Panc1 (cell line): ENCODE measurements at regions not wholly inside any gene's neighbourhood (a gene's known extent, or its start where the extent isn't known, plus 50 kb on each side); places are given as distances from the start of the nearest gene placed in this dataset.

Experiments used
- ATAC-seq: fragments of 200-7000 bp; cut with Tn5 transposase; 2 replicates; pipeline ENCODE4 v1.9.1; 2020; ENCODE audit warnings: mild to moderate bottlenecking, moderate library complexity
- BruUV-seq: library from RNA; stranded (reverse); fragments of 400-500 nt; replicated peaks from 2 replicates; lab custom pipeline; 2021; lab: Mats Ljungman, UMichigan
- CTCF ChIA-PET: fragments of 300-600 bp; sonication (Branson Sonifier 250); formaldehyde crosslinking; loops from one replicate; lab custom pipeline; 2022; ENCODE audit warnings: antibody characterized with exemption; lab: Charles Lee
- POLR2A ChIA-PET: fragments of 300-600 bp; sonication (Branson Sonifier 250); formaldehyde crosslinking; loops from one replicate; lab custom pipeline; 2022; ENCODE audit warnings: antibody characterized with exemption; lab: Charles Lee
- DNase-seq: peaks from one replicate; pipeline ENCODE4 v3.0.0-alpha.2; 2010; ENCODE audit warnings: low read depth, low spot score
- H3K27ac ChIP-seq: 2 replicates; pipeline ENCODE4 v1.5.1; 2011; ENCODE audit warnings: mild to moderate bottlenecking, low read length, inconsistent platforms
- H3K27me3 ChIP-seq: fragments of 200-500 bp; sonication (Bioruptor generic); 2 replicates; pipeline ENCODE4 v1.6.0; 2014; ENCODE audit warnings: low read length, inconsistent platforms; ENCODE audit not compliant: control insufficient read depth, insufficient read depth
- H3K36me3 ChIP-seq: fragments of 200-500 bp; sonication (Bioruptor generic); 2 replicates; pipeline ENCODE4 v1.5.1; 2014; ENCODE audit warnings: inconsistent platforms, mild to moderate bottlenecking, low read length, moderate library complexity; ENCODE audit not compliant: control insufficient read depth, insufficient read depth
- H3K4me1 ChIP-seq: 2 replicates; pipeline ENCODE4 v1.5.1; 2011; ENCODE audit warnings: inconsistent platforms, mild to moderate bottlenecking, low read length, moderate library complexity; ENCODE audit not compliant: control insufficient read depth, insufficient read depth
- H3K4me3 ChIP-seq, 2 experiments: 2 replicates each; pipeline ENCODE4 v1.5.1; 2011 to 2012; ENCODE audit warnings: low read depth in 2 of 2, low read length in 2 of 2, mild to moderate bottlenecking in 2 of 2, inconsistent platforms in 1 of 2, moderate library complexity in 1 of 2
- H3K9me3 ChIP-seq: fragments of 200-500 bp; sonication (Bioruptor generic); 2 replicates; pipeline ENCODE4 v1.5.1; 2014; ENCODE audit warnings: low read depth, mild to moderate bottlenecking, inconsistent platforms, low read length, moderate library complexity; ENCODE audit not compliant: control insufficient read depth, insufficient read depth
- POLR2AphosphoS5 ChIP-seq: IDR thresholded peaks from 2 replicates; pipeline ENCODE4 v1.6.1; 2012; ENCODE audit warnings: mild to moderate bottlenecking, low read depth, low read length, moderate library complexity
- SIN3A ChIP-seq: IDR thresholded peaks from 2 replicates; pipeline ENCODE4 v1.6.1; 2012; ENCODE audit warnings: low read depth, mild to moderate bottlenecking, low read length, moderate library complexity, borderline replicate concordance; ENCODE audit not compliant: insufficient read depth
- TCF7L2 ChIP-seq: IDR thresholded peaks from 2 replicates; pipeline ENCODE4 v1.6.1; 2011; ENCODE audit warnings: mild to moderate bottlenecking, low read depth, low read length, inconsistent platforms
- in situ Hi-C: cut with HindIII; loops from 2 replicates; pipeline ENCODE4 v1.10.0; 2016; ENCODE audit warnings: low sequenced_read_pairs, low pct_unique_long_range_greater_than_20kb
- intact Hi-C: fragments of 100-400 bp; cut with micrococcal nuclease; formaldehyde crosslinking; loops from one replicate; pipeline ENCODE4 v1.10.0; 2022; ENCODE audit not compliant: unreplicated experiment
- TF ChIP-seq, protein P1 (sequence below): fragments of 450-650 bp; IDR thresholded peaks from 2 replicates; pipeline ENCODE4 v1.5.1; 2017; ENCODE audit warnings: mild to moderate bottlenecking
- TF ChIP-seq, protein P2 (sequence below), 2 experiments: IDR thresholded peaks; 2 replicates each; pipeline ENCODE4 v1.6.1; 2011 to 2012; ENCODE audit warnings: low read depth in 2 of 2, control low read depth in 1 of 2, low read length in 1 of 2, mild to moderate bottlenecking in 1 of 2, moderate library complexity in 1 of 2; ENCODE audit not compliant: insufficient read depth in 1 of 2

DNA sequence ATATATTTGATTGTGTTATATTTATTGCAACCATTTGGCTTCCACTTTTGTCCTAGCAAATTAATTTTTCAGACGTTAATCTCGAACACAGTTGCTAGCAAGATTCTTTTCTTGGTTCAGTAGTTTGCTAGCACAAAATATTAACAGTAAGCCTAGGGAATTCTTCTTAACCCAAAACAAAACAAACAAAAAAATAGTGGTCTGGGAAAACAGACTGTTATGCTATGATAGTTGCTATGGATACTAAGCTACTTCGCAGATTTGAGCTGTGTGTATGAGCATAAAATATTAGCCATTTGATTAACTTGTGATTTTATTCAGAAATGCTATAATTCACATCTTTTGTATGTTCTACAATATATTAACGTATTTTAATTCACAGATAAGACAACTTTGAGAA lies 541.5 kb upstream of the NETO1 start:
- Histone ChIP-seq H3K36me3 (no peaks in the 10 kb centered on the region), H3K4me3 (no peak overlapping the region), H3K27ac (no peak overlapping the region), H3K9me3 (no peaks in the 10 kb centered on the region), H3K4me1 (no peaks in the 10 kb centered on the region), H3K27me3 (no peaks in the 10 kb centered on the region)
- intact Hi-C loops (no loop called here), in situ Hi-C loops (no loop called here)
- TF ChIP-seq SIN3A (no peak), POLR2AphosphoS5 (no peak), TCF7L2 (no peak)
- TF ChIP-seq, protein P1, sequence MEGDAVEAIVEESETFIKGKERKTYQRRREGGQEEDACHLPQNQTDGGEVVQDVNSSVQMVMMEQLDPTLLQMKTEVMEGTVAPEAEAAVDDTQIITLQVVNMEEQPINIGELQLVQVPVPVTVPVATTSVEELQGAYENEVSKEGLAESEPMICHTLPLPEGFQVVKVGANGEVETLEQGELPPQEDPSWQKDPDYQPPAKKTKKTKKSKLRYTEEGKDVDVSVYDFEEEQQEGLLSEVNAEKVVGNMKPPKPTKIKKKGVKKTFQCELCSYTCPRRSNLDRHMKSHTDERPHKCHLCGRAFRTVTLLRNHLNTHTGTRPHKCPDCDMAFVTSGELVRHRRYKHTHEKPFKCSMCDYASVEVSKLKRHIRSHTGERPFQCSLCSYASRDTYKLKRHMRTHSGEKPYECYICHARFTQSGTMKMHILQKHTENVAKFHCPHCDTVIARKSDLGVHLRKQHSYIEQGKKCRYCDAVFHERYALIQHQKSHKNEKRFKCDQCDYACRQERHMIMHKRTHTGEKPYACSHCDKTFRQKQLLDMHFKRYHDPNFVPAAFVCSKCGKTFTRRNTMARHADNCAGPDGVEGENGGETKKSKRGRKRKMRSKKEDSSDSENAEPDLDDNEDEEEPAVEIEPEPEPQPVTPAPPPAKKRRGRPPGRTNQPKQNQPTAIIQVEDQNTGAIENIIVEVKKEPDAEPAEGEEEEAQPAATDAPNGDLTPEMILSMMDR = no peak
- TF ChIP-seq, protein P2, sequence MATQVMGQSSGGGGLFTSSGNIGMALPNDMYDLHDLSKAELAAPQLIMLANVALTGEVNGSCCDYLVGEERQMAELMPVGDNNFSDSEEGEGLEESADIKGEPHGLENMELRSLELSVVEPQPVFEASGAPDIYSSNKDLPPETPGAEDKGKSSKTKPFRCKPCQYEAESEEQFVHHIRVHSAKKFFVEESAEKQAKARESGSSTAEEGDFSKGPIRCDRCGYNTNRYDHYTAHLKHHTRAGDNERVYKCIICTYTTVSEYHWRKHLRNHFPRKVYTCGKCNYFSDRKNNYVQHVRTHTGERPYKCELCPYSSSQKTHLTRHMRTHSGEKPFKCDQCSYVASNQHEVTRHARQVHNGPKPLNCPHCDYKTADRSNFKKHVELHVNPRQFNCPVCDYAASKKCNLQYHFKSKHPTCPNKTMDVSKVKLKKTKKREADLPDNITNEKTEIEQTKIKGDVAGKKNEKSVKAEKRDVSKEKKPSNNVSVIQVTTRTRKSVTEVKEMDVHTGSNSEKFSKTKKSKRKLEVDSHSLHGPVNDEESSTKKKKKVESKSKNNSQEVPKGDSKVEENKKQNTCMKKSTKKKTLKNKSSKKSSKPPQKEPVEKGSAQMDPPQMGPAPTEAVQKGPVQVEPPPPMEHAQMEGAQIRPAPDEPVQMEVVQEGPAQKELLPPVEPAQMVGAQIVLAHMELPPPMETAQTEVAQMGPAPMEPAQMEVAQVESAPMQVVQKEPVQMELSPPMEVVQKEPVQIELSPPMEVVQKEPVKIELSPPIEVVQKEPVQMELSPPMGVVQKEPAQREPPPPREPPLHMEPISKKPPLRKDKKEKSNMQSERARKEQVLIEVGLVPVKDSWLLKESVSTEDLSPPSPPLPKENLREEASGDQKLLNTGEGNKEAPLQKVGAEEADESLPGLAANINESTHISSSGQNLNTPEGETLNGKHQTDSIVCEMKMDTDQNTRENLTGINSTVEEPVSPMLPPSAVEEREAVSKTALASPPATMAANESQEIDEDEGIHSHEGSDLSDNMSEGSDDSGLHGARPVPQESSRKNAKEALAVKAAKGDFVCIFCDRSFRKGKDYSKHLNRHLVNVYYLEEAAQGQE (IDR thresholded peaks at IDR 0.05; ENCODE audit: insufficient read depth in 1 of 2, low read depth in 2 of 2, low read length in 1 of 2) = no peak
- ATAC-seq = no peak
- BruUV-seq = no TSS peak
- CTCF ChIA-PET = no interaction called here
- DNase-seq = no peak
- POLR2A ChIA-PET = no interaction called here

DNA sequence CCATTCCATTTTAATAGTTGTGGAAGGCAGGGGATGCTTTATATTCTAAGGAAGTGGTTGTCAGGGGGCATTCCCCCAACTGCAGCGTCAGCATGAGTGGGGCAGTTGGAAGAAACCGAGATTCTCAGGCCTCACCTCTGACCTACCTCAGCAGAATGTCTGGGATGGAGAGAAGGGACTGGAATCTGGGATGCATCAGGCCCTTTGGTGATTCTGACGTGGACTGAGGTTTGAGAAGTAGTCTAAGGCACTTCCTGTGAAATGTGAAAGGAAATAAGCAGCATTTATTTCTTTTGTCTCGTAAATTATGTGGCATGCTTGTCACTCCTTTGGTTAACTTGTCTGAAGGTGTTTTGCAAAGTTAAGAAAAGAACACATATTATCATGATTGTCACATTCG lies 540.7 kb upstream of the NETO1 start:
- ATAC-seq = no peak
- in situ Hi-C loops = no loop called here
- intact Hi-C loops = no loop called here

More for the DNA sequence above, 540.7 kb upstream of the NETO1 start:
- no peaks in the 10 kb centered on the region for H3K9me3 ChIP-seq
- H3K4me3 ChIP-seq = no peak overlapping the region
- no TSS peak for BruUV-seq
- ChIA-PET POLR2A (no interaction called here), CTCF (no interaction called here)
- no peaks in the 10 kb centered on the region for H3K36me3 ChIP-seq
- no peaks in the 10 kb centered on the region for H3K4me1 ChIP-seq
- H3K27ac ChIP-seq = no peak overlapping the region
- DNase-seq = no peak
- no peaks in the 10 kb centered on the region for H3K27me3 ChIP-seq
- TF ChIP-seq POLR2AphosphoS5 = no peak
- TF ChIP-seq, protein P1 = no peak
- no peak for TF ChIP-seq SIN3A
- TF ChIP-seq, protein P2 (IDR thresholded peaks at IDR 0.05; ENCODE audit: insufficient read depth in 1 of 2, low read depth in 2 of 2, low read length in 1 of 2) = no peak
- TF ChIP-seq TCF7L2 = no peak
